Lower leg skin (tissue), 4 donors: ENCODE measurements at regions not wholly inside any gene's neighbourhood (a gene's known extent, or its start where the extent isn't known, plus 50 kb on each side); places are given as distances from the start of the nearest gene placed in this dataset.

Experiments
- DNase-seq, 2 donors: peaks; one replicate each; pipeline ENCODE4 v3.0.0-alpha.2; 2019; ENCODE audit warnings: low spot score in 2 of 2
- H3K4me3 ChIP-seq: fragments of 200-600 bp; sonication (generic); 2 replicates; pipeline ENCODE4 v1.5.1; 2017; ENCODE audit warnings: mild to moderate bottlenecking, low read depth; ENCODE audit not compliant: poor library complexity, severe bottlenecking
- POLR2A ChIP-seq, 2 donors: fragments of 450-650 bp; IDR thresholded peaks; one replicate each; pipeline ENCODE4 v1.6.1; 2016 to 2017; ENCODE audit warnings: antibody characterized with exemption in 2 of 2, mild to moderate bottlenecking in 1 of 2, moderate library complexity in 1 of 2
- WGBS, 2 donors: methylation state at CpG; one replicate each; pipeline ENCODE4 v1.1.5; 2018; 5-methylcytosine and 5-hydroxymethylcytosine counted together
- intact Hi-C: fragments of 100-400 bp; cut with DNase I; formaldehyde crosslinking; loops from one replicate; pipeline ENCODE4 v1.15.0; 2023; ENCODE audit warnings: low total_unique reads
- microRNA-seq, 2 donors: library from miRNA; unstranded; fragments of <30 nt; microRNA quantifications; one replicate each; pipeline ENCODE4, GENCODE V29; 2016; ENCODE audit warnings: borderline replicate concordance in 2 of 2, borderline number of aligned reads in 1 of 2
- TF ChIP-seq, protein P1 (sequence below), 3 donors: fragments of 450-650 bp; IDR thresholded peaks; one replicate each; pipeline ENCODE4 v1.5.1; 2016; ENCODE audit warnings: antibody characterized with exemption in 3 of 3, mild to moderate bottlenecking in 3 of 3, moderate library complexity in 2 of 3

DNA sequence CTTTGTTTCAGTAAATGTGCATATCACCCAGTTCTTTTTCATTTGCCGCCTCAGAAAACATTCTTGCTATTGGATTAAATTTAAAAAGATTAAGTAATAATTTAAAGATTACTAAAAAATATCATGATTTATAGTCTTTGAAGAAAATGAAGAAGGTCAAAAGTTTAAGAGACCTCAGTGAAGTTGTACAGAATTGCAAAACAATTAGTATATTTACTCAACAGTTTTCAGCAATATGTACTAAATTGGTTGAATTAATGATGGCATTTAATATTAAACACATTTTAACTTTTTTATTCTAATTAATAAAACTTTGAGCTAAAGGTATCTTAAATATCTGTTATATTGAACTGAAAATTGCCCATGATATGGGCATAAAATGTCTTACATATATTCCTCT is 49.9 kb upstream of the KLF6 start:
- DNase-seq: no peak
- TF ChIP-seq POLR2A (IDR thresholded peaks at IDR 0.05): no peak
- TF ChIP-seq, protein P1, sequence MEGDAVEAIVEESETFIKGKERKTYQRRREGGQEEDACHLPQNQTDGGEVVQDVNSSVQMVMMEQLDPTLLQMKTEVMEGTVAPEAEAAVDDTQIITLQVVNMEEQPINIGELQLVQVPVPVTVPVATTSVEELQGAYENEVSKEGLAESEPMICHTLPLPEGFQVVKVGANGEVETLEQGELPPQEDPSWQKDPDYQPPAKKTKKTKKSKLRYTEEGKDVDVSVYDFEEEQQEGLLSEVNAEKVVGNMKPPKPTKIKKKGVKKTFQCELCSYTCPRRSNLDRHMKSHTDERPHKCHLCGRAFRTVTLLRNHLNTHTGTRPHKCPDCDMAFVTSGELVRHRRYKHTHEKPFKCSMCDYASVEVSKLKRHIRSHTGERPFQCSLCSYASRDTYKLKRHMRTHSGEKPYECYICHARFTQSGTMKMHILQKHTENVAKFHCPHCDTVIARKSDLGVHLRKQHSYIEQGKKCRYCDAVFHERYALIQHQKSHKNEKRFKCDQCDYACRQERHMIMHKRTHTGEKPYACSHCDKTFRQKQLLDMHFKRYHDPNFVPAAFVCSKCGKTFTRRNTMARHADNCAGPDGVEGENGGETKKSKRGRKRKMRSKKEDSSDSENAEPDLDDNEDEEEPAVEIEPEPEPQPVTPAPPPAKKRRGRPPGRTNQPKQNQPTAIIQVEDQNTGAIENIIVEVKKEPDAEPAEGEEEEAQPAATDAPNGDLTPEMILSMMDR (IDR thresholded peaks at IDR 0.05): no peak
- intact Hi-C loops: no loop called here
- H3K4me3 ChIP-seq: no peak overlapping the region
- 90 to 94% methylated on average over 1 of the region's 1 CpG for WGBS, 2 donors

Small RNAs in the stretch of these regions (microRNA-seq; reads per million reads assigned to microRNA genes)
- gene MIR6078: 0 reads per million in 2 donors
